ENCODE measurements at regions not wholly inside any gene's neighbourhood (a gene's known extent, or its start where the extent isn't known, plus 50 kb on each side); places are given as distances from the start of the nearest gene placed in this dataset.

- peak in 1 of 2 donors; percentile 20 for DNase-seq (ENCODE audit: low read depth in 2 of 2)
- TF ChIP-seq, protein P1, sequence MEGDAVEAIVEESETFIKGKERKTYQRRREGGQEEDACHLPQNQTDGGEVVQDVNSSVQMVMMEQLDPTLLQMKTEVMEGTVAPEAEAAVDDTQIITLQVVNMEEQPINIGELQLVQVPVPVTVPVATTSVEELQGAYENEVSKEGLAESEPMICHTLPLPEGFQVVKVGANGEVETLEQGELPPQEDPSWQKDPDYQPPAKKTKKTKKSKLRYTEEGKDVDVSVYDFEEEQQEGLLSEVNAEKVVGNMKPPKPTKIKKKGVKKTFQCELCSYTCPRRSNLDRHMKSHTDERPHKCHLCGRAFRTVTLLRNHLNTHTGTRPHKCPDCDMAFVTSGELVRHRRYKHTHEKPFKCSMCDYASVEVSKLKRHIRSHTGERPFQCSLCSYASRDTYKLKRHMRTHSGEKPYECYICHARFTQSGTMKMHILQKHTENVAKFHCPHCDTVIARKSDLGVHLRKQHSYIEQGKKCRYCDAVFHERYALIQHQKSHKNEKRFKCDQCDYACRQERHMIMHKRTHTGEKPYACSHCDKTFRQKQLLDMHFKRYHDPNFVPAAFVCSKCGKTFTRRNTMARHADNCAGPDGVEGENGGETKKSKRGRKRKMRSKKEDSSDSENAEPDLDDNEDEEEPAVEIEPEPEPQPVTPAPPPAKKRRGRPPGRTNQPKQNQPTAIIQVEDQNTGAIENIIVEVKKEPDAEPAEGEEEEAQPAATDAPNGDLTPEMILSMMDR (IDR thresholded peaks at IDR 0.05; ENCODE audit: low read depth, low read length): no peak
- no peak overlapping the region for H3K4me3 ChIP-seq (replicated peaks in 1 of 2; ENCODE audit: low read depth in 2 of 2, low read length in 2 of 2)
Measured at GRCh38 chr7:17007841-17008240, 126.1 kb upstream of the AGR3 start.

- TF ChIP-seq, protein P1 (IDR thresholded peaks at IDR 0.05; ENCODE audit: low read depth, low read length): peak; percentile 42
- H3K4me3 ChIP-seq (replicated peaks in 1 of 2; ENCODE audit: low read depth in 2 of 2, low read length in 2 of 2): no peak overlapping the region
- peak; percentile 72 to 74 for DNase-seq (ENCODE audit: low read depth in 2 of 2)
Measured at GRCh38 chr7:17009007-17009719, 127.4 kb upstream of the AGR3 start.

- H3K4me3 ChIP-seq (replicated peaks in 1 of 2; ENCODE audit: low read depth in 2 of 2, low read length in 2 of 2): no peak overlapping the region
- peak in 1 of 2 donors; percentile 8 for DNase-seq (ENCODE audit: low read depth in 2 of 2)
- TF ChIP-seq, protein P1 (IDR thresholded peaks at IDR 0.05; ENCODE audit: low read depth, low read length): no peak
Measured at GRCh38 chr7:17009933-17010332, 128.2 kb upstream of the AGR3 start.

- no peak for DNase-seq (ENCODE audit: low read depth in 2 of 2)
- no peak overlapping the region for H3K4me3 ChIP-seq (replicated peaks in 1 of 2; ENCODE audit: low read depth in 2 of 2, low read length in 2 of 2)
- TF ChIP-seq, protein P1 (IDR thresholded peaks at IDR 0.05; ENCODE audit: low read depth, low read length): no peak
Measured at GRCh38 chr7:17010637-17011300, 129.0 kb upstream of the AGR3 start.

DNA sequence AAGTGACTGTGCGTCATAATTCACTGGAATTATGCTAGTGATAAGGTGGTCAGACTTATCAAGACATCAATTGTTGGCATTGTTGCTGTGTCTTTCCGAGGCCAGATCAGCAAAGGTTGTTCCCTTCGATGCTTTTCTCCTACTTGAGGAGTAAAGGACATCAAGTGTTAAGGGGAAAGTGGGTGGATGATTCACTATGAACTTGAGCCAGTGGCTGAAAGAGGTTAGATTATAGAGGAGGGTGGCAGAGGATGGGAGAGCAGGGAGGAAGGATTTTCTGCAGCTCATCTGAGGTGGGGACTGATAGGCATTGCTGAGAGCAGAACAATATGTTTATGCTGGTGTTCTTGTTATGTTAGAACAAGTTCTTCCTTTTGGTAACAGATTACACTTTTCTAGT is 131.4 kb upstream of the AGR3 start:
- no peak overlapping the region for H3K4me3 ChIP-seq (replicated peaks in 1 of 2; ENCODE audit: low read depth in 2 of 2, low read length in 2 of 2)
- TF ChIP-seq, protein P1 (IDR thresholded peaks at IDR 0.05; ENCODE audit: low read depth, low read length): no peak
- peak; percentile 24 to 49 for DNase-seq (ENCODE audit: low read depth in 2 of 2)

GRCh38 chr7:17014686-17015085 is 132.9 kb upstream of the AGR3 start:
- no peak for DNase-seq (ENCODE audit: low read depth in 2 of 2)
- TF ChIP-seq, protein P1 (IDR thresholded peaks at IDR 0.05; ENCODE audit: low read depth, low read length): no peak

More at GRCh38 chr7:17014686-17015085, 132.9 kb upstream of the AGR3 start:
- no peak overlapping the region for H3K4me3 ChIP-seq (replicated peaks in 1 of 2; ENCODE audit: low read depth in 2 of 2, low read length in 2 of 2)

All from cardiac fibroblast (primary cell).